H1 (cell line): ENCODE measurements at regions not wholly inside any gene's neighbourhood (a gene's known extent, or its start where the extent isn't known, plus 50 kb on each side); places are given as distances from the start of the nearest gene placed in this dataset.

Experiments
- CTCF ChIA-PET: fragments of 300-600 bp; sonication (Branson Sonifier 250); formaldehyde crosslinking; loops from one replicate; lab custom pipeline; 2021; ENCODE audit not compliant: partially characterized antibody; lab: Charles Lee
- POLR2A ChIA-PET: fragments of 300-600 bp; sonication (Branson Sonifier 250); formaldehyde crosslinking; loops from one replicate; lab custom pipeline; 2021; ENCODE audit warnings: inconsistent platforms; ENCODE audit not compliant: partially characterized antibody; lab: Charles Lee
- DNase-seq, 2 experiments: peaks; one replicate each; pipeline versions ENCODE4 v3.0.0 to v3.0.0-alpha.2; 2010 to 2022; ENCODE audit warnings: low spot score in 2 of 2, low read depth in 1 of 2, mixed read lengths in 1 of 2
- FAIRE-seq: peaks from 2 replicates; lab custom pipeline; 2011; peaks lifted over from hg19 to GRCh38; lab: Jason Lieb, UNC
- H2AFZ ChIP-seq: 2 replicates; pipeline ENCODE4 v1.8.1; 2012; ENCODE audit warnings: low read length, inconsistent platforms
- H2AK5ac ChIP-seq: 2 replicates; pipeline ENCODE4 v1.6.1; 2013; ENCODE audit warnings: low read depth, low read length
- H2BK120ac ChIP-seq: replicated peaks from 2 replicates; pipeline ENCODE3; 2013; ENCODE audit warnings: low read depth, low read length, inconsistent platforms
- H2BK12ac ChIP-seq: 2 replicates; pipeline ENCODE4 v1.6.1; 2013; ENCODE audit warnings: low read depth, low read length
- H2BK15ac ChIP-seq: 2 replicates; pipeline ENCODE4 v1.6.1; 2013; ENCODE audit warnings: low read length
- H2BK20ac ChIP-seq: 2 replicates; pipeline ENCODE4 v1.6.1; 2013; ENCODE audit warnings: low read length
- H2BK5ac ChIP-seq: 2 replicates; pipeline ENCODE4 v1.6.1; 2013; ENCODE audit warnings: low read depth, low read length
- H3K14ac ChIP-seq: 2 replicates; pipeline ENCODE4 v1.6.1; 2013; ENCODE audit warnings: inconsistent platforms; ENCODE audit not compliant: insufficient read length
- H3K18ac ChIP-seq: 2 replicates; pipeline ENCODE4 v1.6.1; 2013; ENCODE audit warnings: low read length; ENCODE audit errors: extremely low read depth
- H3K23ac ChIP-seq: 2 replicates; pipeline ENCODE4 v1.6.1; 2013; ENCODE audit warnings: inconsistent platforms; ENCODE audit not compliant: insufficient read length
- H3K23me2 ChIP-seq: 2 replicates; pipeline ENCODE4 v1.6.1; 2013; ENCODE audit warnings: low read depth, low read length
- H3K27ac ChIP-seq: 2 replicates; pipeline ENCODE4 v1.6.1; 2011; ENCODE audit warnings: low read depth, low read length, inconsistent platforms
- H3K27me3 ChIP-seq, 4 experiments: replicated peaks in 1 of 4; 1 replicate in 1 of 4; 2 replicates in 3 of 4; pipeline versions ENCODE4 v1.6.1 to v1.8.1; 2011 to 2013; ENCODE audit warnings: low read length in 3 of 4, mild to moderate bottlenecking in 3 of 4, inconsistent platforms in 2 of 4, mixed read lengths in 2 of 4, moderate library complexity in 1 of 4; ENCODE audit not compliant: control insufficient read depth in 3 of 4, insufficient read depth in 3 of 4; ENCODE audit errors: extremely low read depth in 1 of 4
- H3K36me3 ChIP-seq, 4 experiments: 2 replicates each; pipeline versions ENCODE4 v1.6.1 to v1.8.1; 2011 to 2013; ENCODE audit warnings: mild to moderate bottlenecking in 4 of 4, low read length in 3 of 4, moderate library complexity in 2 of 4, control low read depth in 1 of 4, inconsistent platforms in 1 of 4; ENCODE audit not compliant: insufficient read depth in 4 of 4, control insufficient read depth in 2 of 4
- H3K4ac ChIP-seq: replicated peaks from 2 replicates; pipeline ENCODE3; 2013; ENCODE audit warnings: low read length, low read depth, mixed read lengths, inconsistent platforms; ENCODE audit not compliant: insufficient read length
- H3K4me1 ChIP-seq, 4 experiments: replicated peaks in 1 of 4; 1 replicate in 1 of 4; 2 replicates in 3 of 4; pipeline versions ENCODE4 v1.6.1 to v1.8.1; 2011 to 2013; ENCODE audit warnings: low read length in 3 of 4, inconsistent platforms in 2 of 4, mixed read lengths in 1 of 4; ENCODE audit not compliant: insufficient read depth in 4 of 4, control insufficient read depth in 3 of 4
- H3K4me2 ChIP-seq, 2 experiments: 2 replicates each; pipeline versions ENCODE4 v1.6.1 to v1.8.1; 2011 to 2013; ENCODE audit warnings: low read depth in 2 of 2, low read length in 2 of 2, control low read depth in 1 of 2, inconsistent platforms in 1 of 2, mild to moderate bottlenecking in 1 of 2; ENCODE audit not compliant: insufficient read depth in 1 of 2
- H3K4me3 ChIP-seq, 4 experiments: fragments of 200-600, 300-600 bp in 1 of 4; sonication (generic), shearing (Covaris generic), sonication (Bioruptor Twin) in 1 of 4; 2 replicates each; pipeline versions ENCODE4 v1.5.1 to v1.8.1; 2011 to 2016; ENCODE audit warnings: low read length in 4 of 4, low read depth in 3 of 4, control low read depth in 2 of 4, inconsistent platforms in 2 of 4, mild to moderate bottlenecking in 2 of 4, mixed read lengths in 1 of 4, moderate library complexity in 1 of 4; ENCODE audit not compliant: insufficient read depth in 2 of 4; ENCODE audit errors: extremely low read depth in 1 of 4
- H3K56ac ChIP-seq: replicated peaks from 2 replicates; pipeline ENCODE3; 2013; ENCODE audit warnings: low read depth, mild to moderate bottlenecking, mixed read lengths, low read length, inconsistent platforms; ENCODE audit not compliant: insufficient read length
- H3K79me1 ChIP-seq: 2 replicates; pipeline ENCODE4 v1.6.1; 2013; ENCODE audit warnings: low read depth, low read length, control low read depth
- H3K79me2 ChIP-seq, 2 experiments: 2 replicates each; pipeline versions ENCODE4 v1.6.1 to v1.8.1; 2012 to 2013; ENCODE audit warnings: low read length in 2 of 2, mild to moderate bottlenecking in 2 of 2, inconsistent platforms in 1 of 2; ENCODE audit not compliant: insufficient read depth in 2 of 2, control insufficient read depth in 1 of 2
- H3K9ac ChIP-seq, 4 experiments: replicated peaks in 1 of 4; 1 replicate in 1 of 4; 2 replicates in 3 of 4; pipeline versions ENCODE4 v1.6.1 to v1.8.1; 2011 to 2013; ENCODE audit warnings: low read depth in 3 of 4, low read length in 3 of 4, control low read depth in 2 of 4, mild to moderate bottlenecking in 2 of 4, moderate library complexity in 2 of 4, inconsistent platforms in 1 of 4; ENCODE audit errors: extremely low read depth in 1 of 4
- H3K9me3 ChIP-seq, 2 experiments: 2 replicates each; pipeline versions ENCODE4 v1.6.1 to v1.8.1; 2012 to 2013; ENCODE audit warnings: mild to moderate bottlenecking in 2 of 2, moderate library complexity in 2 of 2, control low read depth in 1 of 2, inconsistent platforms in 1 of 2, low read depth in 1 of 2, low read length in 1 of 2, mixed read lengths in 1 of 2; ENCODE audit not compliant: insufficient read depth in 2 of 2
- H4K20me1 ChIP-seq, 2 experiments: replicated peaks in 1 of 2; 2 replicates each; pipeline versions ENCODE3 to v1.8.1; 2011 to 2013; ENCODE audit warnings: inconsistent platforms in 2 of 2, low read length in 2 of 2, mild to moderate bottlenecking in 1 of 2; ENCODE audit not compliant: insufficient read depth in 2 of 2, control insufficient read depth in 1 of 2
- H4K5ac ChIP-seq: 2 replicates; pipeline ENCODE4 v1.6.1; 2013; ENCODE audit warnings: low read length, low read depth, mixed read lengths, inconsistent platforms; ENCODE audit not compliant: insufficient read length
- H4K8ac ChIP-seq: 2 replicates; pipeline ENCODE4 v1.8.0; 2013; ENCODE audit warnings: mild to moderate bottlenecking, moderate library complexity, low read length, inconsistent platforms; ENCODE audit not compliant: insufficient read depth; ENCODE audit errors: extremely low read depth
- H4K91ac ChIP-seq: replicated peaks from 2 replicates; pipeline ENCODE3; 2013; ENCODE audit warnings: low read length, mixed read lengths, inconsistent platforms; ENCODE audit not compliant: insufficient read length
- ASH2L ChIP-seq: fragments of 200-600, 300-600 bp; sonication (generic); IDR thresholded peaks from one replicate; pipeline ENCODE4 v1.7.1; 2017; ENCODE audit warnings: low read length
- BACH1 ChIP-seq: IDR thresholded peaks from 2 replicates; pipeline ENCODE4 v1.6.1; 2012; ENCODE audit warnings: low read length, improper control_type of control experiment
- CBX8 ChIP-seq: fragments of 300-800, 300-1000 bp; sonication (generic); IDR thresholded peaks from 2 replicates; pipeline ENCODE4 v1.7.1; 2016; ENCODE audit warnings: low read depth, low read length, borderline replicate concordance
- CHD2 ChIP-seq: IDR thresholded peaks from 2 replicates; pipeline ENCODE4 v1.6.1; 2012; ENCODE audit warnings: low read length, improper control_type of control experiment
- HDAC6 ChIP-seq: IDR thresholded peaks from one replicate; pipeline ENCODE4 v1.7.1; 2012; ENCODE audit warnings: low read depth, mild to moderate bottlenecking, inconsistent platforms, low read length, moderate library complexity
- KDM5A ChIP-seq: fragments of 200-600 bp; IDR thresholded peaks from 2 replicates; pipeline ENCODE4 v1.7.1; 2012; ENCODE audit warnings: mild to moderate bottlenecking, low read length, inconsistent platforms, mixed read lengths
- RAD21 ChIP-seq, 2 experiments: IDR thresholded peaks in 1 of 2; conservative IDR thresholded peaks in 1 of 2; 2 replicates each; pipeline ENCODE4 v1.6.1; 2011; ENCODE audit warnings: low read depth in 2 of 2, low read length in 2 of 2, improper control_type of control experiment in 1 of 2, inconsistent platforms in 1 of 2, mild to moderate bottlenecking in 1 of 2, moderate library complexity in 1 of 2
- SP1 ChIP-seq: IDR thresholded peaks from 2 replicates; pipeline ENCODE4 v1.6.1; 2011; ENCODE audit warnings: low read depth, low read length
- WGBS, 2 experiments: shearing (Covaris generic) in 1 of 2; methylation state at CpG; one replicate each; pipeline versions ENCODE4 v1.1.6 to v1.1.7; 2013 to 2015; ENCODE audit warnings: low lambda C conversion rate in 2 of 2, mixed read lengths in 2 of 2, inconsistent platforms in 1 of 2, low coverage in 1 of 2, missing lambda C conversion rate in 1 of 2; ENCODE audit not compliant: insufficient replicate concordance in 2 of 2, insufficient coverage in 1 of 2, insufficient read length in 1 of 2; ENCODE audit errors: extremely low coverage in 1 of 2, missing lambda C conversion rate in 1 of 2; 5-methylcytosine and 5-hydroxymethylcytosine counted together
- TF ChIP-seq, protein P1 (sequence below): IDR thresholded peaks from 2 replicates; pipeline ENCODE4 v1.6.1; 2011; ENCODE audit warnings: low read length, improper control_type of control experiment

DNA sequence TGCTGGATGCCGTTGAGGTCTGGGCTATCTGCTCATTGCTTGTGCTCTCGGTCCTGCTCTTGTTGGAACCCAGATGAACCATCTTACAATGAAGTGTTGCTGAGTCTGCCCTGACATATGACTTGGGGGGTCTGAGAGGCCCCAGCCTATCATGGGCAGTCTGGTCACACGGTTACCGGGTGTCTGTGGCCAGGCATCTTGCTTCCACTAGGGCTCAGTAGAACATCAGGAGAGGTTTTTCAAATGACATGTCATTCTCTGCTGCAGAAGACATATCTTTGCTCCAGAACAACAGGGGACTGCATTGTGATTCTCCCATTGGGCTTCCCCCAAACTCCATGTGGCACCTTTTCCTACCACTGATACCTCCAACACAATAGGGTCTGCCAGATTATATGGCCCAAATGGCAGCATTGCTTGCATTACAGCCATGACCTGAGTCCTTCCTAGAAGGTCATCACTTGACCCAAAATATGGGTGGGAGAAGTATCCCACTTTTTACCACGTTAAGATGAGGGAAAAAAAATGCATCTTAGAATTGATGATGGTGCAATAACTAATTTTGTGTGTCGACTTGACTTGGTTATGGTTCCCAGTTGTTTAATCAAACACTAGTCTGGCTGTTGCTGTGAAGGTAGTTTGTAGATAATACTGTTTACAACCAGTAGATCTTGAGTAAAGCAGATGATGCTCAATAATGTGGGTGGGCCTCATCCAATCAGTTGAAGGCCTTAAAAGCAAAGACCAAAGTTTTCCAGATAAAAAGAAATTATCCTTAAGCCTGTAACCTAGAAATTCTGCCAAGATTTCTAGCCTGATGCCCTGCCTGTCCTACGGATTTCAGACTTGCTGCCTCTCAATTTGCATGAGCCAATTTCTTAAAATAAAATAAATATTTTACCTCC, 241.0 kb downstream of the QKI start:
- Histone ChIP-seq H2BK20ac (no peak overlapping the region), H3K4ac (no peak overlapping the region), H3K4me3 (no peak overlapping the region), H3K18ac (no peak overlapping the region), H3K79me2 (no peaks in the 10 kb centered on the region), H3K79me1 (no peaks in the 10 kb centered on the region), H2BK120ac (no peak overlapping the region), H3K9me3 (no peaks in the 10 kb centered on the region), H2BK15ac (no peak overlapping the region), H3K23me2 (no peaks in the 10 kb centered on the region), H2BK12ac (no peak overlapping the region), H3K27ac (no peak overlapping the region), H3K56ac (no peak overlapping the region), H4K20me1 (no peaks in the 10 kb centered on the region), H3K9ac (no peak overlapping the region), H4K91ac (no peak overlapping the region), H2BK5ac (no peak overlapping the region), H2AFZ (no peak overlapping the region), H3K23ac (no peak overlapping the region), H4K5ac (no peak overlapping the region), H3K4me2 (no peak overlapping the region), H3K4me1 (no peaks in the 10 kb centered on the region), H3K36me3 (no peaks in the 10 kb centered on the region), H4K8ac (no peak overlapping the region), H3K27me3 (no peaks in the 10 kb centered on the region; a peak in 1 of 7 replicates), H3K14ac (no peak overlapping the region), H2AK5ac (no peak overlapping the region)
- 96% methylated on average over 7 of the region's 7 CpGs; no CpG with 5 or more reads in 1 of the 2 experiments for WGBS, 2 experiments
- no peak for DNase-seq
- ChIA-PET POLR2A (no interaction called here), CTCF (interaction anchor here (1.0 kb wide), 1 partner anchor 300 kb away, joined by 3 read pairs; no protein-coding TSS in a partner anchor)
- no peak for FAIRE-seq
- TF ChIP-seq CBX8 (no peak), ASH2L (no peak), RAD21 (IDR thresholded peaks at IDR 0.05 in 1 of 2, conservative IDR thresholded peaks at IDR 0.05 in 1 of 2; ENCODE audit: low read depth in 2 of 2, low read length in 2 of 2) (peak; percentile 27 to 40; a peak in 2 of 4 replicates), CHD2 (no peak), HDAC6 (no peak), BACH1 (no peak), KDM5A (no peak), SP1 (no peak)
- TF ChIP-seq, protein P1, sequence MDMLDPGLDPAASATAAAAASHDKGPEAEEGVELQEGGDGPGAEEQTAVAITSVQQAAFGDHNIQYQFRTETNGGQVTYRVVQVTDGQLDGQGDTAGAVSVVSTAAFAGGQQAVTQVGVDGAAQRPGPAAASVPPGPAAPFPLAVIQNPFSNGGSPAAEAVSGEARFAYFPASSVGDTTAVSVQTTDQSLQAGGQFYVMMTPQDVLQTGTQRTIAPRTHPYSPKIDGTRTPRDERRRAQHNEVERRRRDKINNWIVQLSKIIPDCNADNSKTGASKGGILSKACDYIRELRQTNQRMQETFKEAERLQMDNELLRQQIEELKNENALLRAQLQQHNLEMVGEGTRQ = no peak
